B cell (primary cell): ENCODE measurements at regions not wholly inside any gene's neighbourhood (a gene's known extent, or its start where the extent isn't known, plus 50 kb on each side); places are given as distances from the start of the nearest gene placed in this dataset.

Experiments used
- CTCF ChIP-seq: fragments of 200-600 bp; IDR thresholded peaks from one replicate; pipeline ENCODE4 v1.8.0; 2022; ENCODE audit warnings: antibody characterized with exemption, mild to moderate bottlenecking
- EZH2 ChIP-seq: IDR thresholded peaks from 2 replicates; pipeline ENCODE4 v1.6.1; 2012; ENCODE audit warnings: borderline replicate concordance, low read depth, mild to moderate bottlenecking, moderate library complexity, low read length; ENCODE audit not compliant: insufficient read depth, poor library complexity, severe bottlenecking

GRCh38 chr14:97306760-97307246 lies 509.6 kb downstream of the VRK1 start:
- TF ChIP-seq CTCF (no peak), EZH2 (no peak)
